ENCODE measurements at regions not wholly inside any gene's neighbourhood (a gene's known extent, or its start where the extent isn't known, plus 50 kb on each side); places are given as distances from the start of the nearest gene placed in this dataset.

- H3K9me3 Mint-ChIP-seq = no peaks in the 10 kb centered on the region
- TF ChIP-seq CTCF (IDR thresholded peaks at IDR 0.05) = no peak
- H3K4me1 Mint-ChIP-seq (ENCODE audit: low read depth) = peaks cover 82% of the 10 kb centered on the region
- peaks cover 46% of the 10 kb centered on the region for H3K36me3 Mint-ChIP-seq (ENCODE audit: low read depth)
- peak overlapping the region; percentile 70 for H3K4me3 Mint-ChIP-seq
- no peak for DNase-seq
- no peaks in the 10 kb centered on the region for H3K27me3 Mint-ChIP-seq (ENCODE audit: insufficient read depth)
- peak overlapping the region; percentile 71 for H3K27ac Mint-ChIP-seq
Observed at GRCh38 chr14:71416392-71416791, 509.1 kb downstream of the PCNX1 start.

- H3K27ac Mint-ChIP-seq = peak overlapping the region; percentile 38
- no peaks in the 10 kb centered on the region; the same call in 1 of the 2 replicates for H3K27me3 Mint-ChIP-seq (ENCODE audit: insufficient read depth)
- no peak for TF ChIP-seq CTCF (IDR thresholded peaks at IDR 0.05)
- no peaks in the 10 kb centered on the region; the same call in 1 of the 2 replicates for H3K9me3 Mint-ChIP-seq
- H3K4me3 Mint-ChIP-seq = no peak overlapping the region
- peaks cover 52% of the 10 kb centered on the region for H3K36me3 Mint-ChIP-seq (ENCODE audit: low read depth)
- DNase-seq = no peak
- peaks cover 59% of the 10 kb centered on the region for H3K4me1 Mint-ChIP-seq (ENCODE audit: low read depth)
Observed at GRCh38 chr14:71418532-71419245, 511.4 kb downstream of the PCNX1 start.

GRCh38 chr14:71423481-71423880 is 508.7 kb upstream of the RGS6 start:
- no peak for DNase-seq
- H3K4me1 Mint-ChIP-seq (ENCODE audit: low read depth) = peaks cover 26% of the 10 kb centered on the region

GRCh38 chr14:71424941-71425340 is 507.3 kb upstream of the RGS6 start:
- no peak overlapping the region for H3K4me3 Mint-ChIP-seq
- TF ChIP-seq CTCF (IDR thresholded peaks at IDR 0.05) = no peak
- peaks cover 40% of the 10 kb centered on the region for H3K9me3 Mint-ChIP-seq
- DNase-seq = no peak
- peaks cover 2% of the 10 kb centered on the region; the same call in 1 of the 2 replicates for H3K27me3 Mint-ChIP-seq (ENCODE audit: insufficient read depth)
- peaks cover 68% of the 10 kb centered on the region for H3K36me3 Mint-ChIP-seq (ENCODE audit: low read depth)
- no peak overlapping the region for H3K27ac Mint-ChIP-seq
- peaks cover 23% of the 10 kb centered on the region; the same call in 1 of the 2 replicates for H3K4me1 Mint-ChIP-seq (ENCODE audit: low read depth)

More at GRCh38 chr14:71423481-71423880, 508.7 kb upstream of the RGS6 start:
- no peak for TF ChIP-seq CTCF (IDR thresholded peaks at IDR 0.05)
- Mint-ChIP-seq H3K36me3 (ENCODE audit: low read depth) (peaks cover 76% of the 10 kb centered on the region), H3K27me3 (ENCODE audit: insufficient read depth) (peaks cover 2% of the 10 kb centered on the region; the same call in 1 of the 2 replicates), H3K9me3 (peaks cover 40% of the 10 kb centered on the region), H3K27ac (no peak overlapping the region), H3K4me3 (no peak overlapping the region)

- H3K4me1 Mint-ChIP-seq (ENCODE audit: low read depth) = peaks cover 13% of the 10 kb centered on the region; the same call in 1 of the 2 replicates
- 0 out of 2 replicates have a peak, but pooled peaks have one; percentile 6 for TF ChIP-seq CTCF (IDR thresholded peaks at IDR 0.05)
- peaks cover 2% of the 10 kb centered on the region; the same call in 1 of the 2 replicates for H3K27me3 Mint-ChIP-seq (ENCODE audit: insufficient read depth)
- no peak for DNase-seq
- H3K9me3 Mint-ChIP-seq = peaks cover 40% of the 10 kb centered on the region
- H3K36me3 Mint-ChIP-seq (ENCODE audit: low read depth) = peaks cover 58% of the 10 kb centered on the region
- no peak overlapping the region for H3K4me3 Mint-ChIP-seq
- no peak overlapping the region for H3K27ac Mint-ChIP-seq
Observed at GRCh38 chr14:71426001-71426400, 506.2 kb upstream of the RGS6 start.
